WTC11 (cell line): ENCODE measurements at regions not wholly inside any gene's neighbourhood (a gene's known extent, or its start where the extent isn't known, plus 50 kb on each side); places are given as distances from the start of the nearest gene placed in this dataset. TPM values are rescaled to one million over a fixed set of nuclear protein-coding genes. Genes with fewer than 3 reads are reported as not detected.

Source experiments
- ATAC-seq: fragments of 200-7000 bp; cut with Tn5 transposase; 2 replicates; pipeline ENCODE4 v1.10.0; 2021; ENCODE audit warnings: mild to moderate bottlenecking, moderate library complexity
- CTCF ChIA-PET: fragments of 300-600 bp; sonication (Branson Sonifier 250); formaldehyde crosslinking; loops from one replicate; lab custom pipeline; 2021; ENCODE audit warnings: antibody characterized with exemption; lab: Charles Lee
- POLR2A ChIA-PET: fragments of 350-600 bp; sonication (Branson Sonifier 250); formaldehyde crosslinking; loops from one replicate; lab custom pipeline; 2021; ENCODE audit warnings: antibody characterized with exemption; lab: Charles Lee
- DNase-seq: peaks from one replicate; pipeline ENCODE4 v3.0.0; 2021; ENCODE audit warnings: low spot score
- H3K27ac Mint-ChIP-seq: 2 replicates; pipeline ENCODE4 v1.8.0; 2021; ENCODE audit warnings: mixed read lengths
- H3K27me3 Mint-ChIP-seq: 2 replicates; pipeline ENCODE4 v1.8.0; 2021; ENCODE audit warnings: low read depth, mild to moderate bottlenecking, moderate library complexity, mixed read lengths
- H3K36me3 Mint-ChIP-seq: 2 replicates; pipeline ENCODE4 v1.8.0; 2021; ENCODE audit warnings: mixed read lengths
- H3K4me1 Mint-ChIP-seq: 2 replicates; pipeline ENCODE4 v1.8.0; 2022; ENCODE audit warnings: mixed read lengths
- H3K4me3 Mint-ChIP-seq: 2 replicates; pipeline ENCODE4 v1.8.0; 2021; ENCODE audit warnings: mild to moderate bottlenecking, moderate library complexity, mixed read lengths
- H3K9me3 Mint-ChIP-seq: 2 replicates; pipeline ENCODE4 v1.8.0; 2021; ENCODE audit warnings: mixed read lengths
- FOXK1 ChIP-seq: sonication (generic); formaldehyde crosslinking; IDR thresholded peaks from 2 replicates; pipeline ENCODE4 v1.8.0; 2022; ENCODE audit warnings: mild to moderate bottlenecking, moderate library complexity, missing genetic modification reagents
- FOXP1 ChIP-seq: sonication (generic); formaldehyde crosslinking; IDR thresholded peaks from 2 replicates; pipeline ENCODE4 v1.8.0; 2022; ENCODE audit warnings: missing genetic modification reagents, mild to moderate bottlenecking, moderate library complexity, borderline replicate concordance
- FOXP4 ChIP-seq: sonication (generic); formaldehyde crosslinking; IDR thresholded peaks from 2 replicates; pipeline ENCODE4 v1.8.0; 2022; ENCODE audit warnings: mild to moderate bottlenecking, missing genetic modification reagents
- GRHL2 ChIP-seq: fragments of 250-450 bp; sonication (Bioruptor Pico); IDR thresholded peaks from 2 replicates; pipeline ENCODE4 v1.8.0; 2022; ENCODE audit warnings: mild to moderate bottlenecking, moderate library complexity; ENCODE audit not compliant: insufficient replicate concordance, severe bottlenecking
- JAZF1 ChIP-seq: fragments of 250-450 bp; sonication (Bioruptor Pico); IDR thresholded peaks from 2 replicates; pipeline ENCODE4 v1.9.0; 2021; ENCODE audit warnings: moderate library complexity, mild to moderate bottlenecking, inconsistent platforms
- JUN ChIP-seq: sonication (generic); formaldehyde crosslinking; IDR thresholded peaks from 2 replicates; pipeline ENCODE4 v1.8.0; 2023; ENCODE audit warnings: mild to moderate bottlenecking, missing genetic modification reagents
- PRDM15 ChIP-seq: sonication (generic); formaldehyde crosslinking; IDR thresholded peaks from 2 replicates; pipeline ENCODE4 v1.8.0; 2022; ENCODE audit warnings: missing genetic modification reagents
- RORB ChIP-seq: fragments of 250-450 bp; sonication (Bioruptor Pico); IDR thresholded peaks from 2 replicates; pipeline ENCODE4 v1.9.0; 2021; ENCODE audit warnings: mild to moderate bottlenecking
- TEAD1 ChIP-seq: sonication (generic); formaldehyde crosslinking; IDR thresholded peaks from 2 replicates; pipeline ENCODE4 v1.8.0; 2022; ENCODE audit warnings: mild to moderate bottlenecking, missing genetic modification reagents
- TEAD4 ChIP-seq: sonication (generic); formaldehyde crosslinking; IDR thresholded peaks from 2 replicates; pipeline ENCODE4 v1.8.0; 2022; ENCODE audit warnings: mild to moderate bottlenecking, missing genetic modification reagents
- USF1 ChIP-seq: sonication (generic); formaldehyde crosslinking; IDR thresholded peaks from 2 replicates; pipeline ENCODE4 v1.8.0; 2022; ENCODE audit warnings: mild to moderate bottlenecking, missing genetic modification reagents
- ZBTB21 ChIP-seq: sonication (generic); formaldehyde crosslinking; IDR thresholded peaks from 2 replicates; pipeline ENCODE4 v1.8.1; 2023; ENCODE audit warnings: mild to moderate bottlenecking, missing genetic modification reagents, borderline replicate concordance
- ZNF263 ChIP-seq: sonication (generic); formaldehyde crosslinking; IDR thresholded peaks from 2 replicates; pipeline ENCODE4 v1.8.1; 2022; ENCODE audit warnings: low read depth, mild to moderate bottlenecking, moderate library complexity, missing genetic modification reagents
- ZNF317 ChIP-seq: sonication (generic); formaldehyde crosslinking; IDR thresholded peaks from 2 replicates; pipeline ENCODE4 v1.8.1; 2023; ENCODE audit warnings: low read depth, mild to moderate bottlenecking, moderate library complexity, missing genetic modification reagents, borderline replicate concordance
- ZNF425 ChIP-seq: fragments of 250-450 bp; sonication (Bioruptor Pico); conservative IDR thresholded peaks from 2 replicates; pipeline ENCODE4 v1.9.0; 2021; ENCODE audit warnings: mild to moderate bottlenecking
- ZSCAN18 ChIP-seq: fragments of 250-450 bp; sonication (Bioruptor Pico); IDR thresholded peaks from 2 replicates; pipeline ENCODE4 v2.1.2; 2022; ENCODE audit warnings: mild to moderate bottlenecking, moderate library complexity
- microRNA-seq: library from miRNA; unstranded; fragments of <30 nt; microRNA quantifications from one replicate; pipeline ENCODE4 v1.2.0, GENCODE V29; 2022; ENCODE audit warnings: borderline number of aligned reads
- TF ChIP-seq, protein P1 (sequence below): sonication (generic); formaldehyde crosslinking; IDR thresholded peaks from 2 replicates; pipeline ENCODE4 v1.8.1; 2023; ENCODE audit warnings: mild to moderate bottlenecking, moderate library complexity, missing genetic modification reagents

DNA sequence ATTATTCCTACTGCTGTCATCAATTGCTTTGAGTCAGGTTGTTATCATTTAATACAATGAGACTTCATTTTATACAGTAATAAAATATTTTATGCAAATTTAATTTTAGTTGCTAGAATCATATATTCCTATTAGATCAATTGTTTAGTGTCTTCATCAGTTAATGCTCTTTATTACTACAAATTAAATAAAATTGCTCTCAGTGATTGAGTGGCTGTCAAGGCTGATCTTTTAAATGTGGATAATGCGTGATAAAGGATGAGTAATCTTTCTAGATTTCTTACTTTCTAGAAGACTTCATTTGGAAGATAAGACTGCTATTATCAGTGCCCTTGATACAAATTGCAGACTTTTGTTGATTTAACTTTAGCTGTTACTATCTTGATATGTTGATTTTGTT is 59.6 kb upstream of the CDH2 start:
- H3K36me3 Mint-ChIP-seq, result peaks cover 5% of the 10 kb centered on the region
- no peak for ATAC-seq
- H3K27me3 Mint-ChIP-seq, result no peaks in the 10 kb centered on the region
- no peak for DNase-seq
- H3K4me1 Mint-ChIP-seq, result peaks cover 6% of the 10 kb centered on the region
- ChIA-PET POLR2A (no interaction called here), CTCF (no interaction called here)
- H3K4me3 Mint-ChIP-seq, result no peak overlapping the region
- H3K9me3 Mint-ChIP-seq, result peaks cover 3% of the 10 kb centered on the region
- TF ChIP-seq ZNF317 (no peak), RORB (no peak), TEAD4 (no peak), FOXP4 (CRISPR knock-in tag) (no peak), GRHL2 (CRISPR knock-in tag) (no peak), FOXP1 (CRISPR knock-in tag) (no peak), ZNF263 (CRISPR knock-in tag) (no peak), ZSCAN18 (CRISPR knock-in tag) (no peak), JAZF1 (CRISPR knock-in tag) (no peak), JUN (no peak), TEAD1 (CRISPR knock-in tag) (no peak), ZNF425 (CRISPR knock-in tag) (no peak), FOXK1 (no peak), USF1 (CRISPR knock-in tag) (no peak), ZBTB21 (CRISPR knock-in tag) (no peak), PRDM15 (CRISPR knock-in tag) (no peak)
- TF ChIP-seq, protein P1, sequence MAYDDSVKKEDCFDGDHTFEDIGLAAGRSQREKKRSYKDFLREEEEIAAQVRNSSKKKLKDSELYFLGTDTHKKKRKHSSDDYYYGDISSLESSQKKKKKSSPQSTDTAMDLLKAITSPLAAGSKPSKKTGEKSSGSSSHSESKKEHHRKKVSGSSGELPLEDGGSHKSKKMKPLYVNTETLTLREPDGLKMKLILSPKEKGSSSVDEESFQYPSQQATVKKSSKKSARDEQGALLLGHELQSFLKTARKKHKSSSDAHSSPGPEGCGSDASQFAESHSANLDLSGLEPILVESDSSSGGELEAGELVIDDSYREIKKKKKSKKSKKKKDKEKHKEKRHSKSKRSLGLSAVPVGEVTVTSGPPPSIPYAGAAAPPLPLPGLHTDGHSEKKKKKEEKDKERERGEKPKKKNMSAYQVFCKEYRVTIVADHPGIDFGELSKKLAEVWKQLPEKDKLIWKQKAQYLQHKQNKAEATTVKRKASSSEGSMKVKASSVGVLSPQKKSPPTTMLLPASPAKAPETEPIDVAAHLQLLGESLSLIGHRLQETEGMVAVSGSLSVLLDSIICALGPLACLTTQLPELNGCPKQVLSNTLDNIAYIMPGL, result no peak
- H3K27ac Mint-ChIP-seq, result no peak overlapping the region

Small RNA genes lying in the stretch of these regions (microRNA-seq; reads per million reads assigned to microRNA genes)
- gene MIR302F, result not detected
